Mesothelial cell of epicardium (in vitro differentiated cells): ENCODE measurements at regions not wholly inside any gene's neighbourhood (a gene's known extent, or its start where the extent isn't known, plus 50 kb on each side); places are given as distances from the start of the nearest gene placed in this dataset.
"Not testable (repeated sequence)": the region's sequence is repeated elsewhere in the genome, so short reads cannot be mapped to it uniquely, and the experiment has no call there.

Experiments used
- DNase-seq, 2 experiments: peaks; one replicate each; pipeline ENCODE4 v3.0.0; 2021; ENCODE audit warnings: low spot score in 2 of 2; ENCODE audit not compliant: unreplicated experiment in 2 of 2
- H3K27ac Mint-ChIP-seq: 2 replicates; pipeline ENCODE4 v1.8.0; 2021; ENCODE audit warnings: mixed read lengths
- H3K27me3 Mint-ChIP-seq: 2 replicates; pipeline ENCODE4 v1.8.0; 2021; ENCODE audit warnings: low read depth, mixed read lengths
- H3K36me3 Mint-ChIP-seq: 2 replicates; pipeline ENCODE4 v1.8.0; 2021; ENCODE audit warnings: mixed read lengths
- H3K4me1 Mint-ChIP-seq: 2 replicates; pipeline ENCODE4 v1.8.0; 2021; ENCODE audit warnings: mixed read lengths
- H3K4me3 Mint-ChIP-seq: 2 replicates; pipeline ENCODE4 v1.8.0; 2021; ENCODE audit warnings: mild to moderate bottlenecking, moderate library complexity, mixed read lengths
- H3K9me3 Mint-ChIP-seq: 2 replicates; pipeline ENCODE4 v1.8.0; 2021; ENCODE audit warnings: mixed read lengths
- TF ChIP-seq, protein P1 (sequence below): fragments of 200-600 bp; sonication (generic); IDR thresholded peaks from one replicate; pipeline ENCODE4 v1.5.0; 2021; ENCODE audit warnings: antibody characterized with exemption; ENCODE audit not compliant: unreplicated experiment

DNA sequence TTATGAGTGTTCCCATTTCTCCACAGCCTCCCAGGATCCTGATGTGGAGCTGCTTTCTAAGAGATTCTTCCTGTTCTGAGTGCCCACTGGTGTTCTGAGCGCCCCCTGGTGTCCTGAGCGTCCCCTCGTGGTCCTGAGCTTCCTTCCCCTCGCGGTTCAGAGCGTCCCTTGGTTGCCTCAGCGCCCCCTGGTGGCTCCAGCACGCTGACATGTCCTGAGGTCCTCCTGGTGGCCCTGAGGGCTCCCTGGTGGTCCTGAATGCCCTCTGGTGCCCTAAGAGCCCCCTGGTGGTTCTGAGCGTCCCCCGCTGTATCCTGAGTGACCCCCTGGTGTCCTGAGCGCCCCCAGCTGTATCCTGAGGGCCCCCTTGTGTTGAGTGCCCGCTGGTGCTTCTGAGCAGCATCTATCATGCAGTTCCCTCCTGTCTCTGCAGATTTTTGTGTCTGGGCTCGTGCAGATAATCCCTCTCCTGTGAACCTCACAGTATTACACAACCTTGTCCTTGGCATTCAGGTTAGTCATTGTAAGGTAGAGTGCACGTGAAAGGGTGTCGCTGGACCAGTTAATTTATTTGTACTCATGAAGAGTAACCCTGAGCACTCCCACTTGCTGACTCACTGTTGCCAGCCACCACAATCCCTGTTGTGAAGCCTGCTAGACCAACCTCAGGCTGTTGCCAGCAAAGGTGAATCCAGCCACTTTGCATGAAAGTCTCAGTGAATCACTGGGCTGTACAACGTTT, 1214.9 kb downstream of the TMEM121 start:
- not testable (repeated sequence) for H3K9me3 Mint-ChIP-seq, H3K27me3 Mint-ChIP-seq, H3K4me1 Mint-ChIP-seq, DNase-seq, H3K4me3 Mint-ChIP-seq, H3K36me3 Mint-ChIP-seq, H3K27ac Mint-ChIP-seq

DNA sequence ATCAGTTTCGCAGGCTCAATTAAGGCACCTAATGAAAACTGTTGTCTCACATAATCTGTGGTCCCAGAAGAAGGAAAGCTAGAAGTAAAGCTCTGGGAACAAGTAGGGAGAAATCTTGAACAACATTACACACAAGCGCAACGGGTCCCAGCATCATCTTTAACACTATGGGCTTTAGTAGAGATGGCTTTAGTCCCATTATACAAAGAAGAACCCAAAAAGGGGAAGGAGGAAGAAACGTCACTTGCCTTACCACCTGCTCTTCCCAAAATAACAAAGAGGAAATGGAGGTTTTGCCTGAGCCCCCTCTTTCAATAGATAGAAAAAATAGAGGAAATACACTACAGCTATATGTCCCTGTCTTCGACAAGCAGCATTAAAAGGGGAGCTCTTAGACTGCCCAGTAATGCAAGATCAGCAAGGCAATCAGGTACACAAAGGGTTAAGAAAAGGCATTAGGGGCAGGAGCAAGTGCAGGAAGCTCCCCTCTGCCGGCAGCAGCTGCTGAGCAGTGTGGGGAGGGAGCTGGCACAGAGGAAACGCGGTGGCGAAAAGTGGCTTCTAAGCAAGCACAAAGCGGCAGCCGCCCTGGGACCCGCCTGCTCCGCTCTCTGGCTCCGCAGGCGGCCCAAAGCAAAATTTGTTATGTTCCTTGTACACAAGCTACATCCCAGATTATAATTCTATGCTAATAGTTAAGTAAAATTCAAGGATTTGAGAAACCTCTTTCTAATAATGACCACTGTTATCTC, 1218.8 kb downstream of the TMEM121 start:
- not testable (repeated sequence) for H3K4me1 Mint-ChIP-seq, H3K27ac Mint-ChIP-seq, H3K27me3 Mint-ChIP-seq, H3K9me3 Mint-ChIP-seq, H3K36me3 Mint-ChIP-seq, DNase-seq, H3K4me3 Mint-ChIP-seq

DNA sequence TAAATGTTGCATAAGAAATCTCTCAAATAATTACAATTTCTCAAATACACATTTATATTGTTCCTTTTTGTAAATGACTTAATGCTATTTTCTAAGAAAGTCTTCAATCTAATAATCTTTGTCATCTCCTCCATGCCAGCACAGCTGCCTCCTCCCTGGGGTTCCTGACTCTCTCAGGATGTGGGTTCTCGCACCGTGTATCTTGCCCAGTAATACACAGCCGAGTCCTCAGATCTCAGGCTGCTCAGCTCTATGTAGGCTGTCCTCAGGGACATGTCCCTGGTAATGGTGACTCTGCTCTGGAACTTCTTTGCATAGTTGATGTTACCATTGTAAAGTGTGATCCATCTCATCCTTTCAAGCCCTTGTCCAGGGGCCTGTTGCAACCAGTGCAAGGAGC, 1223.7 kb downstream of the TMEM121 start:
- H3K4me3 Mint-ChIP-seq, DNase-seq, H3K9me3 Mint-ChIP-seq, H3K36me3 Mint-ChIP-seq, H3K27ac Mint-ChIP-seq, H3K4me1 Mint-ChIP-seq, H3K27me3 Mint-ChIP-seq: not testable (repeated sequence)

DNA sequence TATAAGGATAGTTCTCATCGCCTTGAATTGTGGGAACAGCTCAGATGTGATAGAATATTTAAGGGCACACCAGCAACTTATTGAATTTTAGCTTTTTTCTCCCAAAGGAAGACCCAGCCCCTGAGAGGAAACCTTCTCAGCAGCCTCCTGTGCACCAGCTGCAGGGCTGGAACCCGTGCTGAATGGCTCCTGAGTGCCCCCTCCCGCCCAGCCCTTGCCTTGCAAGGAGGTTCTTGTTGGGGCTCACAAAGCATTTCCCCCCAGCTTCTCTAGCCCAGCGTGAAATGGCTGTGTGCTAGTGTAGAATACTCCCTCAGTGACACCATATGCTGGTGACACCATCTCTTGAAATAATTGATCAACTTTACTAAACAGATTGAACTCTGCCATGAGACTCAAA, 1227.4 kb downstream of the TMEM121 start:
- not testable (repeated sequence) for H3K4me3 Mint-ChIP-seq, H3K27ac Mint-ChIP-seq, H3K9me3 Mint-ChIP-seq

DNA sequence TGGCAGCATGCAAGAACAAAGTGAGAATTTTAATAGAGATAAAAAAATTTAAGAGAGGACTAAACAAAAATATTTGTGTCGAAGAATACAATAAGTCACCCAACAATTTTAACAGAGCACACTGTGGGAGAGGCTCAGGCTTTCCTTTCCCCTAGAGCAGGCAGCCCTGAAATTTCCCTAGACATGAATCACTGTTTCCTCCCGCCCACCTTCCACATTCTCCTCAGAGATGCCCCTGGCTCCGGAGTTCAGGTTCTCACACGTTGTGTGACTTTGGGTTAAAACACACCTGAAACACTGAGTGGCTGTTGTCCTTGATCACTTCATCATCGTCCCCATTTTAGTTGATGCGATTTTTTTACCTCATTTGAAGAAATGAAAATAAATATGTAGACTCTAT, 1231.1 kb downstream of the TMEM121 start:
- H3K9me3 Mint-ChIP-seq, H3K4me3 Mint-ChIP-seq, H3K27ac Mint-ChIP-seq, H3K4me1 Mint-ChIP-seq, DNase-seq, H3K36me3 Mint-ChIP-seq, H3K27me3 Mint-ChIP-seq: not testable (repeated sequence)

More for the DNA sequence above, 1227.4 kb downstream of the TMEM121 start:
- DNase-seq, H3K27me3 Mint-ChIP-seq, H3K4me1 Mint-ChIP-seq, H3K36me3 Mint-ChIP-seq: not testable (repeated sequence)

DNA sequence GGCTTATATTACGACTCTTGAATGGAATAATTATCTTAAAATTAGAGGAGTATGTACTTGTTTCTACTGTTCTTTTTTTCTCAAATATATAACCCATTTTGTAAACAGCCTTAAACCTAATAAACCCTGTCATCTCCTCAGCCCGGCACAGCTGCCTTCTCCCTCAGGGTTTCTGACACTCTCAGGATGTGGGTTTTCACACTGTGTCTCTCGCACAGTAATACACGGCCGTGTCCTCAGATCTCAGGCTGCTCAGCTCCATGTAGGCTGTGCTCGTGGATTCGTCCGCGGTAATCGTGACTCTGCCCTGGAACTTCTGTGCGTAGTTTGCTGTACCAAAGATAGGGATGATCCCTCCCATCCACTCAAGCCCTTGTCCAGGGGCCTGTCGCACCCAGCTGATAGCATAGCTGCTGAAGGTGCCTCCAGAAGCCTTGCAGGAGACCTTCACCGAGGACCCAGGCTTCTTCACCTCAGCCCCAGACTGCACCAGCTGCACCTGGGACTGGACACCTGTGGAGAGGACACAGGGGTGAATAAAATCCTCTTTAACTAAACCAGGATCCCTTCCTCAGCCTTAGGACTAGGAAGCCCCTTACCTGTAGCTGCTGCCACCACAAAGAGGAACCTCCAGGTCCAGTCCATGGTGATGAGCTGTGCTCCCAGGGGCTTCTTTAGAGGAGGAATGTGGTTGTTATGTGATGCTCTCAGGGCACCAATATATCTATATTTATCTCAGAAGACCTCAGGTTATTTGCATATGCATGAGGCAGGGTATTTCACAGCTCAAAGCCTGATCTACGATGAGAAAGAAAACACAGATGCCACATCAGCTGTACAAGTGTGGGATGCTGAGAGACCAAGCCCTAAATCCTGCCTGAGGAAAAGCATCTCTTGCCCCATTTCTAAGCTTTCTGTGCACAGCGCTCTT, 1235.8 kb downstream of the TMEM121 start:
- not testable (repeated sequence) for DNase-seq, H3K4me3 Mint-ChIP-seq, H3K27me3 Mint-ChIP-seq, H3K27ac Mint-ChIP-seq, H3K4me1 Mint-ChIP-seq, H3K36me3 Mint-ChIP-seq, H3K9me3 Mint-ChIP-seq

DNA sequence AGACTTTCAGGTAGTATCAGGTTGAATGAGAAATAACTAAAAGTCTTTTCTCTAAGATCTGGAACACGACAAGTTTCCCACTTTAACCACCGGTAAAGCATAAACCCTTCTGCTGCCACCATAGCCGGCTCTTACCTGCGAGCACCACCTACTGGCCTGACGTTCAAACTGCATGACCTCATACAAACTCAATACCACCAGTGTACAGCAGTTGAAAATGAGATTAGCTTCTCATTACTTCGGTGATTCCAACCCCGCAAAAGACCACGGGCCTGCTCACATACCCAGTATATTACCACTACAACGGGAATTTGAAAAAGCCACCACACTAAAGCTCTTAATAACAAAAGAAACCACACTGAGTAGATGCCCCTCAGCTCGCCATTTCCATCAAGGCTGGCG, 1238.6 kb downstream of the TMEM121 start:
- not testable (repeated sequence) for DNase-seq, H3K4me3 Mint-ChIP-seq, H3K36me3 Mint-ChIP-seq, H3K27me3 Mint-ChIP-seq, H3K4me1 Mint-ChIP-seq, H3K27ac Mint-ChIP-seq
- peaks cover 18% of the 10 kb centered on the region for H3K9me3 Mint-ChIP-seq

DNA sequence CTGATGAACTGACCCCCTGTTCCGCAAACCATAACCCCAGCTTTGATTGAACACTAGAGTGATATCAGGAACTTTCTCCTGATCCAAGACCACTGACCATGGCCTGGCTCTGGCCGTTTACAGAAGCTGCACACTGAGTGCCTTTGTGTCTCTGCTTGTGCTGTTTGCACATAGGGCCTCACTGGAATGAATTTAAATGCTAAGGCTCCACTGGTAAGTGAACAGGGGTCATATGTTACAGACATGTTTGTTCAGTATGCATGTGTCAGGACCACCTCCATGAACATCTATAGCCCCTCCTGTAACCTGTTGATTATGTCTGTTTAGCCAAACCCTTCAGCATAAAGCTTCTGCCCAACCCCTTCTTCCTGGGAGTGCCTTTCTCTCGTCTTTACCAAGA, 1239.8 kb downstream of the TMEM121 start:
- no peaks in the 10 kb centered on the region for H3K27me3 Mint-ChIP-seq
- peaks cover 22% of the 10 kb centered on the region for H3K9me3 Mint-ChIP-seq
- DNase-seq: no peak
- H3K4me1 Mint-ChIP-seq: no peaks in the 10 kb centered on the region
- H3K27ac Mint-ChIP-seq: no peak overlapping the region
- TF ChIP-seq, protein P1, sequence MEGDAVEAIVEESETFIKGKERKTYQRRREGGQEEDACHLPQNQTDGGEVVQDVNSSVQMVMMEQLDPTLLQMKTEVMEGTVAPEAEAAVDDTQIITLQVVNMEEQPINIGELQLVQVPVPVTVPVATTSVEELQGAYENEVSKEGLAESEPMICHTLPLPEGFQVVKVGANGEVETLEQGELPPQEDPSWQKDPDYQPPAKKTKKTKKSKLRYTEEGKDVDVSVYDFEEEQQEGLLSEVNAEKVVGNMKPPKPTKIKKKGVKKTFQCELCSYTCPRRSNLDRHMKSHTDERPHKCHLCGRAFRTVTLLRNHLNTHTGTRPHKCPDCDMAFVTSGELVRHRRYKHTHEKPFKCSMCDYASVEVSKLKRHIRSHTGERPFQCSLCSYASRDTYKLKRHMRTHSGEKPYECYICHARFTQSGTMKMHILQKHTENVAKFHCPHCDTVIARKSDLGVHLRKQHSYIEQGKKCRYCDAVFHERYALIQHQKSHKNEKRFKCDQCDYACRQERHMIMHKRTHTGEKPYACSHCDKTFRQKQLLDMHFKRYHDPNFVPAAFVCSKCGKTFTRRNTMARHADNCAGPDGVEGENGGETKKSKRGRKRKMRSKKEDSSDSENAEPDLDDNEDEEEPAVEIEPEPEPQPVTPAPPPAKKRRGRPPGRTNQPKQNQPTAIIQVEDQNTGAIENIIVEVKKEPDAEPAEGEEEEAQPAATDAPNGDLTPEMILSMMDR: no peak
- no peaks in the 10 kb centered on the region for H3K36me3 Mint-ChIP-seq
- H3K4me3 Mint-ChIP-seq: no peak overlapping the region

DNA sequence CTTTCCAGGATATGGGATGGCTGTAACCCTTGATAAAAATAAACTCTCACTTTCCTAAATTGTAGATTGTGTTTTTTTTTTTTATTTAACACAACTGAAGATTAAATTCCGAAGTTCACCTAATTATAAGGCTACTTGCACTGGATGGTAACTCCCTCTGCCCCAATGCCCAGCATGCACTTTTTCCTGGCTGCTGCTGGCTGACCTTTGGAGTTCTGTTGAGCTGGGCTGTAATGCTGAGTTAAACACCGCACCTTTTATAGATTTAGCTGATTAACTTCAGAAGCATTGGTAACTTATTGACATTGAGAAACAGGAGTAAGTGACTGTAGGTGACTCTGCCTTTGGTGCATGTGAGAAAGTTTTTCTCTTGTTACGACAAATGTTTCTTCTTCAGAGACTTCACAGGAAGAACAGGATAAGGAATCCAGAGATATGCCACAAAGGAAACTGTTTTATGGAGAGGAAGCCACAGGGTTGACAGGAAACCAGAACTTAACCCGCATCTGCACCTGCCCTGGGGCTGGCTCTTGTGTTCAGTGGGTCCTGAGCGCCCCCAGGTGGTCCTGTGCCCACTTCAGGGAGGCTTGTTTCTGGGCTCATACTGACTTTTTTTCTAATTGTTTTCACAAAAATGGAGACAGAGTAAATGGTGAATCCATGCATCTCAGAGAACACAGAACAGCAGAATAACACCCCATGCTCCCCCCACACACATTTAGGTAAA, 1240.3 kb downstream of the TMEM121 start:
- DNase-seq, H3K4me3 Mint-ChIP-seq, H3K36me3 Mint-ChIP-seq, H3K27me3 Mint-ChIP-seq, H3K4me1 Mint-ChIP-seq, H3K27ac Mint-ChIP-seq: not testable (repeated sequence)
- peaks cover 22% of the 10 kb centered on the region for H3K9me3 Mint-ChIP-seq

DNA sequence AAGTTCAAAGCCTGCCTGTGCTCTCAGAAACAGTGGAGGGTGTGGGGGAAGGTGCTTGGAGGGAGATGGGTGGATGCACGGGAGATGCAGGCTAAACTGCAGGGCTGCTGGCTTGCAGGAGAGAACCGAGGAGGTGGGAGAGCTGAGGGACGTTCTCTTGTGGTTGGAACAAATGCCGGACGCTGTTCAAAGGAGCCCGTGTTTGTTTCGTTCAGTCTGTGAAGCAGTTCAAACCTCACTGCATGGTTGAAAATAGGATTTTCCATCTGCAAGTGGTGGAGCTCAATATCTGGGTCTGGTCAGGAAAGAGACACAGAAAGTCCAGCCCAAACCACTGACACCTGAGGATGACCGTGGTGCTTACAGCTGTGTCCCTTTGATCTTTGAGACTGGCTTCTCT, 1241.8 kb downstream of the TMEM121 start:
- H3K27ac Mint-ChIP-seq, H3K27me3 Mint-ChIP-seq, H3K4me1 Mint-ChIP-seq, DNase-seq, H3K4me3 Mint-ChIP-seq, H3K36me3 Mint-ChIP-seq: not testable (repeated sequence)
- H3K9me3 Mint-ChIP-seq: peaks cover 22% of the 10 kb centered on the region

DNA sequence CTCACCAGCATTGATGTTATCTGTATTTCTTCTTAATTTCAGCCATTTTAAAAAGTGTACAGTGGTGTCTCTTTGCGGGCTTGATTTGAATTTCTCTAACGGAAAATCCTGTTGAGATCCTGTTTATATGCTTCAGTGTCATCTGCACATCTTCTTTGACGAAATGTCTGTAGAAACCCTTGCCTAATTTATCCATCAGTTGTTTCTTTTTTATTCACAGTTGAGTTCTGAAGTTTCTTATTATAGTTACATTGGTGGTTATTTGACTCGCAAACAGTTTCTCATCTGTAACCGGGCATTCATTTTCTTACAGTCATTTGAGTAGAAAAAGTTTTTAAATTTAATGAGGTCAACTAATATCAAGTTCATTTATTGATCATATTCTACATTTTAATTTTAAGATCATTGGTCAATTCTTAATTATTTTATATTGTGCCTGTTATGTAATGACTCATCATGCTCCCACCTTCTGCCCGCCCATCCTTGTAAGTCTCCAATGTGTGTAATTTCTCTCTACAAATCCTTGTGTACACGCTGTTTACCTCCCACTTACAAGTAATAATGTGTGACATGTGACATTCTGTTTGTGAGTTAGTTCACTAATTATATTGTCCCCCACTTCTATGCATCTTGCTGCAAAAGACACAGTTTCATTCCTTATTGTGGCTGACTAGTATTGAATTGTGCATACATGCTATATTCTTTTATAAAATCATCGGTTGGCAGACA, 1242.8 kb downstream of the TMEM121 start:
- not testable (repeated sequence) for H3K27ac Mint-ChIP-seq, H3K4me1 Mint-ChIP-seq, H3K27me3 Mint-ChIP-seq, H3K36me3 Mint-ChIP-seq, H3K4me3 Mint-ChIP-seq, DNase-seq
- H3K9me3 Mint-ChIP-seq: peaks cover 22% of the 10 kb centered on the region
